GM12878 (cell line): ENCODE measurements at regions not wholly inside any gene's neighbourhood (a gene's known extent, or its start where the extent isn't known, plus 50 kb on each side); places are given as distances from the start of the nearest gene placed in this dataset.

Source experiments
- ATAC-seq: fragments of 200-7000 bp; cut with Tn5 transposase; 3 replicates; pipeline ENCODE4 v1.9.1; 2020; ENCODE audit warnings: mild to moderate bottlenecking, moderate library complexity
- BruUV-seq: library from RNA; stranded (reverse); fragments of 400-500 nt; replicated peaks from 2 replicates; lab custom pipeline; 2021; lab: Mats Ljungman, UMichigan
- CTCF ChIA-PET: fragments of 300-600 bp; sonication (Branson Sonifier 250); formaldehyde crosslinking; extraction: SDS; loops from one replicate; lab custom pipeline; 2021; ENCODE audit warnings: inconsistent platforms; lab: Yijun Ruan, JAX
- POLR2A ChIA-PET: fragments of 350-600 bp; formaldehyde crosslinking; extraction: SDS; loops from one replicate; lab custom pipeline; 2021; ENCODE audit warnings: inconsistent platforms; lab: Charles Lee
- RAD21 ChIA-PET: fragments of 300-600 bp; sonication (Branson Sonifier 250); formaldehyde crosslinking; loops from one replicate; lab custom pipeline; 2023; ENCODE audit warnings: antibody characterized with exemption; ENCODE audit not compliant: unreplicated experiment; lab: Charles Lee
- SMC1A ChIA-PET: fragments of 300-600 bp; sonication (Branson Sonifier 250); formaldehyde crosslinking; loops from one replicate; lab custom pipeline; 2023; ENCODE audit not compliant: unreplicated experiment, uncharacterized antibody; lab: Charles Lee
- DNase-seq: peaks from one replicate; pipeline ENCODE4 v3.0.0-alpha.2; 2011; ENCODE audit warnings: low read depth, low spot score
- FAIRE-seq: peaks from 3 replicates; lab custom pipeline; 2011; peaks lifted over from hg19 to GRCh38; lab: Jason Lieb, UNC
- H2AFZ ChIP-seq: 2 replicates; pipeline ENCODE4 v1.6.0; 2011; ENCODE audit warnings: low read depth, low read length, control low read depth; ENCODE audit not compliant: control insufficient read depth
- H3K27ac ChIP-seq: 2 replicates; pipeline ENCODE4 v1.5.1; 2011; ENCODE audit warnings: control low read depth; ENCODE audit not compliant: control insufficient read depth, insufficient read depth
- H3K27me3 ChIP-seq, 2 experiments: replicated peaks in 1 of 2; 2 replicates each; pipeline versions ENCODE4 v1.6.0 to v1.6.1; 2011; ENCODE audit warnings: low read length in 1 of 2; ENCODE audit not compliant: control insufficient read depth in 2 of 2, insufficient read depth in 2 of 2
- H3K36me3 ChIP-seq, 2 experiments: 2 replicates each; pipeline ENCODE4 v1.5.1; 2011; ENCODE audit warnings: low read length in 1 of 2; ENCODE audit not compliant: control insufficient read depth in 2 of 2, insufficient read depth in 2 of 2
- H3K4me1 ChIP-seq: 2 replicates; pipeline ENCODE4 v1.6.1; 2011; ENCODE audit warnings: mild to moderate bottlenecking, low read length, moderate library complexity, mixed read lengths; ENCODE audit not compliant: control insufficient read depth, insufficient read depth
- H3K4me2 ChIP-seq: 2 replicates; pipeline ENCODE4 v1.6.0; 2011; ENCODE audit warnings: control low read depth; ENCODE audit not compliant: control insufficient read depth, insufficient read depth
- H3K4me3 ChIP-seq: fragments of 200-600 bp; sonication (generic); 2 replicates; pipeline ENCODE4 v1.5.1; 2016
- H3K79me2 ChIP-seq: 2 replicates; pipeline ENCODE4 v1.6.0; 2011; ENCODE audit warnings: low read length; ENCODE audit not compliant: control insufficient read depth, insufficient read depth
- H3K9ac ChIP-seq: 2 replicates; pipeline ENCODE4 v1.8.0; 2011; ENCODE audit warnings: low read length, control low read depth, mixed read lengths; ENCODE audit not compliant: control insufficient read depth, insufficient read depth
- H3K9me3 ChIP-seq: replicated peaks from 3 replicates; pipeline ENCODE4 v1.5.1; 2011; ENCODE audit warnings: mild to moderate bottlenecking, low read length; ENCODE audit not compliant: control insufficient read depth, insufficient read depth
- H4K20me1 ChIP-seq: 2 replicates; pipeline ENCODE4 v1.6.0; 2011; ENCODE audit not compliant: control insufficient read depth, insufficient read depth
- CREM ChIP-seq: IDR thresholded peaks from 2 replicates; pipeline ENCODE4 v1.6.1; 2014; ENCODE audit warnings: antibody characterized with exemption, low read depth
- CUX1 ChIP-seq: IDR thresholded peaks from 2 replicates; pipeline ENCODE4 v1.6.1; 2012; ENCODE audit warnings: improper control_type of control experiment, low read depth, low read length; ENCODE audit not compliant: insufficient replicate concordance
- IRF3 ChIP-seq: fragments of 450-650 bp; IDR thresholded peaks from 2 replicates; pipeline ENCODE4 v1.6.1; 2014; ENCODE audit warnings: mild to moderate bottlenecking
- JUND ChIP-seq: IDR thresholded peaks from 2 replicates; pipeline ENCODE4 v1.6.1; 2012; ENCODE audit warnings: low read depth, mild to moderate bottlenecking, low read length, improper control_type of control experiment, moderate library complexity
- KDM1A ChIP-seq: fragments of 200-600 bp; sonication (generic); IDR thresholded peaks from 2 replicates; pipeline ENCODE4 v1.6.1; 2016; ENCODE audit warnings: borderline replicate concordance
- MEF2B ChIP-seq: fragments of 450-650 bp; IDR thresholded peaks from 2 replicates; pipeline ENCODE4 v1.6.1; 2018; ENCODE audit warnings: mild to moderate bottlenecking, moderate library complexity; ENCODE audit not compliant: partially characterized antibody, poor library complexity, severe bottlenecking
- MYC ChIP-seq: IDR thresholded peaks from 2 replicates; pipeline ENCODE4 v1.6.1; 2011; ENCODE audit warnings: mild to moderate bottlenecking, low read length, moderate library complexity, inconsistent platforms; ENCODE audit not compliant: insufficient read depth, insufficient replicate concordance, insufficient read length, severe bottlenecking
- NKRF ChIP-seq: fragments of 450-650 bp; conservative IDR thresholded peaks from 2 replicates; pipeline ENCODE4 v1.6.1; 2017; ENCODE audit warnings: mild to moderate bottlenecking, moderate library complexity
- PKNOX1 ChIP-seq: fragments of 450-650 bp; IDR thresholded peaks from 2 replicates; pipeline ENCODE4 v1.6.1; 2016; ENCODE audit warnings: mild to moderate bottlenecking
- RAD51 ChIP-seq: fragments of 450-650 bp; IDR thresholded peaks from 2 replicates; pipeline ENCODE4 v1.6.1; 2016; ENCODE audit warnings: moderate library complexity, mild to moderate bottlenecking, inconsistent platforms
- SMAD5 ChIP-seq: IDR thresholded peaks from 2 replicates; pipeline ENCODE4 v1.6.1; 2016; ENCODE audit warnings: antibody characterized with exemption, low read depth
- SP1 ChIP-seq: IDR thresholded peaks from one replicate; pipeline ENCODE4 v1.6.1; 2011; ENCODE audit warnings: low read depth, low read length
- STAT1 ChIP-seq: fragments of 450-650 bp; conservative IDR thresholded peaks from 2 replicates; pipeline ENCODE4 v1.6.1; 2014; ENCODE audit warnings: antibody characterized with exemption, mild to moderate bottlenecking
- TCF3 ChIP-seq: IDR thresholded peaks from 2 replicates; pipeline ENCODE4 v1.6.1; 2012; ENCODE audit warnings: low read depth, mild to moderate bottlenecking, low read length, borderline replicate concordance; ENCODE audit not compliant: insufficient read depth
- ZNF384 ChIP-seq: IDR thresholded peaks from 2 replicates; pipeline ENCODE4 v1.6.1; 2012; ENCODE audit warnings: low read depth, mild to moderate bottlenecking, low read length, improper control_type of control experiment, borderline replicate concordance
- ZSCAN29 ChIP-seq: fragments of 450-650 bp; IDR thresholded peaks from 2 replicates; pipeline ENCODE4 v1.6.1; 2017; ENCODE audit warnings: mild to moderate bottlenecking, moderate library complexity
- WGBS: methylation state at CpG from one replicate; pipeline ENCODE4 v1.1.6; 2016; ENCODE audit warnings: low lambda C conversion rate; ENCODE audit not compliant: insufficient replicate concordance, insufficient coverage; ENCODE audit errors: missing lambda C conversion rate; 5-methylcytosine and 5-hydroxymethylcytosine counted together
- in situ Hi-C: fragments of 300-500 bp; cut with MboI; formaldehyde crosslinking; loops from 9 replicates; pipeline ENCODE4 v1.14.3; 2018; ENCODE audit warnings: mixed read lengths
- intact Hi-C: fragments of 100-400 bp; cut with micrococcal nuclease; formaldehyde crosslinking; loops from one replicate; pipeline ENCODE4 v1.14.2; 2022; ENCODE audit not compliant: unreplicated experiment

- ChIA-PET CTCF (no interaction called here), SMC1A (interaction anchor here (0.5 to 0.6 kb wide), 2 partner anchors 21 to 178 kb away, joined by 3 to 4 read pairs; no protein-coding TSS in a partner anchor), RAD21 (no interaction called here), POLR2A (no interaction called here)
- 73% methylated on average over 8 of the region's 8 CpGs for WGBS
- Histone ChIP-seq H2AFZ (no peak overlapping the region), H3K79me2 (no peaks in the 10 kb centered on the region), H3K27ac (no peak overlapping the region), H3K27me3 (no peaks in the 10 kb centered on the region), H3K36me3 (no peaks in the 10 kb centered on the region), H3K4me2 (no peak overlapping the region), H3K4me3 (no peak overlapping the region), H3K9ac (no peak overlapping the region), H3K9me3 (no peaks in the 10 kb centered on the region), H4K20me1 (no peaks in the 10 kb centered on the region), H3K4me1 (no peaks in the 10 kb centered on the region)
- BruUV-seq = no TSS peak
- ATAC-seq = no peak
- FAIRE-seq = no peak
- intact Hi-C loops (no loop called here), in situ Hi-C loops (no loop called here)
- DNase-seq = no peak
- TF ChIP-seq SP1 (no peak), JUND (no peak), NKRF (no peak), CREM (no peak), SMAD5 (no peak), STAT1 (no peak), CUX1 (no peak), KDM1A (no peak), MEF2B (no peak), RAD51 (no peak), ZSCAN29 (no peak), IRF3 (no peak), TCF3 (no peak), ZNF384 (no peak), MYC (no peak), PKNOX1 (no peak)
Observed at GRCh38 chr6:139470997-139471396, 96.5 kb upstream of the CITED2 start.
